ENCODE measurements at regions not wholly inside any gene's neighbourhood (a gene's known extent, or its start where the extent isn't known, plus 50 kb on each side); places are given as distances from the start of the nearest gene placed in this dataset.

- Mint-ChIP-seq H3K9me3 (no peaks in the 10 kb centered on the region), H3K27me3 (peaks cover 5 to 33% (median 15%) of the 10 kb centered on the region in 5 donors)
- POLR2A ChIA-PET: no interaction called here
Observed at GRCh38 chr11:71352748-71353147, 95.4 kb downstream of the DHCR7 start.

DNA sequence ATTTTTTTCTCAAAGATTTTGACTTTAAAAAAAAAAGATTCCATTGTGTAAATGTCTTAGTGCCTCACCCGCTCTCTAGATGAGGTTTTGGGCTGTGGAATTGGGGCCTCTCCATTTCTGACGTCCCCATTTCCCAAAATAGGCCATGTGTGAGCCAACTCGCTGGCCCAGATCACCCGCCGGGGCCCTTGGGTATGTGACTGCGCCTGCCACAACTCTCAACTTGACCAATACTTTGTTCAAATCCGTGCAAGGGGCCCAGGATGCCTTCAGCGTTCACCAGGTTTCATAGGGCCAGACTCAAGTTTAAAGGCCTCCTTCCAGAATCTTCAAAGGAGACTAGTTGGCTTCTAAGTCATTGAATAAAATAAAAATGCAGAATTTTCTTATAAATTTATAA lies 96.0 kb downstream of the DHCR7 start:
- Mint-ChIP-seq H3K27me3 (peaks cover 5 to 38% (median 15%) of the 10 kb centered on the region in 5 donors), H3K4me1 (no peaks in the 10 kb centered on the region), H3K36me3 (no peaks in the 10 kb centered on the region), H3K9me3 (no peaks in the 10 kb centered on the region), H3K27ac (no peak overlapping the region), H3K4me3 (no peak overlapping the region)
- no peak for DNase-seq
- no peak for ATAC-seq
- POLR2A ChIA-PET: no interaction called here

More at GRCh38 chr11:71352748-71353147, 95.4 kb downstream of the DHCR7 start:
- Mint-ChIP-seq H3K36me3 (no peaks in the 10 kb centered on the region), H3K4me3 (no peak overlapping the region), H3K27ac (no peak overlapping the region), H3K4me1 (no peaks in the 10 kb centered on the region)
- DNase-seq (no peak), ATAC-seq (no peak)

DNA sequence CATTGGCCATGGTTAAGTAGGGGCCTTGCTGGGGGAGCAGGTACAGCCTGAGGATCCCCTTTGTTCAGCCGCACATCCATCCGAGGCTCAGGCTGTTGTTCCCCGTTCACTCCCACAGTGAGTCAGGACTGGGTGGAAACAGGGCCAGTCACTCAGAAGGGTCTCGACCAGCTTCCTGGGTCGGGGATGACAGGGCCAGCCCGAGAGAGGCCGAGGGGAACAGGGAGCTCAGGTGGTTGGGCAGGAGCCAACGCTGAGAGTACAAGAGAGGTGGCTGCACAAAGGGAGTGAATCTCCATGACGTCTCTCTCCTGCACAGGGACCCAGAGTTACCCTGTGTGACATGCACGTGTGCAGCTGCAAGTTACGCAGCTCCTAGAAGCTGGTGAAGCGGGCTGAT lies 97.2 kb upstream of the SHANK2 start:
- no peaks in the 10 kb centered on the region for H3K36me3 Mint-ChIP-seq
- no peaks in the 10 kb centered on the region for H3K9me3 Mint-ChIP-seq
- POLR2A ChIA-PET: no interaction called here
- H3K4me1 Mint-ChIP-seq: no peaks in the 10 kb centered on the region
- no peak overlapping the region for H3K27ac Mint-ChIP-seq
- DNase-seq (peak in 1 of 10 donors; percentile 49), ATAC-seq (no peak)
- peaks cover 6 to 48% (median 19%) of the 10 kb centered on the region in 5 donors for H3K27me3 Mint-ChIP-seq
- H3K4me3 Mint-ChIP-seq: no peak overlapping the region

- no peak for DNase-seq
- no peaks in the 10 kb centered on the region for H3K9me3 Mint-ChIP-seq
- H3K36me3 Mint-ChIP-seq: no peaks in the 10 kb centered on the region
- peaks cover 8 to 65% (median 29%) of the 10 kb centered on the region in 5 donors for H3K27me3 Mint-ChIP-seq
- H3K27ac Mint-ChIP-seq: no peak overlapping the region
- H3K4me3 Mint-ChIP-seq: no peak overlapping the region
- H3K4me1 Mint-ChIP-seq: no peaks in the 10 kb centered on the region
- ATAC-seq: no peak
- POLR2A ChIA-PET: no interaction called here
Observed at GRCh38 chr11:71343828-71344400, 91.5 kb upstream of the SHANK2 start.

GRCh38 chr11:71342951-71343827 lies 90.8 kb upstream of the SHANK2 start:
- ATAC-seq (no peak), DNase-seq (no peak)
- Mint-ChIP-seq H3K4me3 (no peak overlapping the region), H3K4me1 (no peaks in the 10 kb centered on the region), H3K9me3 (no peaks in the 10 kb centered on the region), H3K36me3 (no peaks in the 10 kb centered on the region), H3K27me3 (peaks cover 7 to 61% (median 26%) of the 10 kb centered on the region in 5 donors), H3K27ac (no peak overlapping the region)
- POLR2A ChIA-PET: no interaction called here

DNA sequence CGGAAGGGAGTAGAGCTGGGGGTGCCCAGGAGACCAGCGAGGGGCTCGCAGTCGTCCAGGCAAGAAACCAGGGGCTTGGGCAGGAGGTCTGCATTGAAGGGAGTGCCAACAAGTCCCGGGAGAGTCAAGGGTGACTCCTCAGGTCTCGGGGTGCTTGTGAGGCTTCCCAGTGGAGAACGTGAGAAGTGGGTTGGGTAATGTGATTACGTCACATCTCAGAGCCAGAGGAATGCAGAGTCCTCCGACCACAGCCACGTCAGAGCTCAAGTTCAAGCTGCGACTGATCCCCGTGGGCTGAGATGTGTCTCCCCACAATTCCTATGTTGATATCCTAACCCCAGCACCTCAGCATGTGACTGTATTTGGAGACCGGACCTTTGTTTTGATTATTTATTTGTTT lies 89.7 kb upstream of the SHANK2 start:
- no peak overlapping the region for H3K4me3 Mint-ChIP-seq
- ATAC-seq: no peak
- peaks cover 5 to 50% (median 26%) of the 10 kb centered on the region in 5 donors for H3K27me3 Mint-ChIP-seq
- H3K36me3 Mint-ChIP-seq: no peaks in the 10 kb centered on the region
- no peaks in the 10 kb centered on the region for H3K4me1 Mint-ChIP-seq
- DNase-seq: no peak
- POLR2A ChIA-PET: no interaction called here
- H3K9me3 Mint-ChIP-seq: peaks cover 0 to under 1% (median 0%) of the 10 kb centered on the region in 9 donors
- H3K27ac Mint-ChIP-seq: no peak overlapping the region

DNA sequence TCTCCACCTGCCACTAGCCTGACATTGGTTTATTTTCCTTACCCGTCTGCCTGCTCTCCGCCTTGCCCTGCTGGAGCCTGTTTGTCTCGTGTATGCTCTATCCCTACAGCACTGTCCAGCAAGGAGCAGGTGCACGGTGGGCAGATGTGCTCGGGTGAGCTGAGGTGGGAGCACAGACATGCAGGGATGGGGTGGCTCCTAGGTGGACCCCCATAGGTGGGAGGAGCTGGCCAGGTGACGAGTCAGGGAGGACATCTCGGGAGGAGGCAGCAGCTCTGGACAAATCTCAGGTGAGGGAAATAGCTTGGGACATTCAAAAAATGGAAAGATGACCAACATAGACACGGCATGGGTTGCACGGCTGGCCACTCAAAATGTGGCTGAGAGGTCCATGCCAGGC lies 89.2 kb upstream of the SHANK2 start:
- ATAC-seq (no peak), DNase-seq (no peak)
- Mint-ChIP-seq H3K4me3 (no peak overlapping the region), H3K36me3 (no peaks in the 10 kb centered on the region), H3K27me3 (peaks cover 2 to 49% (median 26%) of the 10 kb centered on the region in 5 donors), H3K9me3 (peaks cover 0 to 3% (median 0%) of the 10 kb centered on the region in 9 donors), H3K27ac (no peak overlapping the region), H3K4me1 (no peaks in the 10 kb centered on the region)
- POLR2A ChIA-PET: no interaction called here

DNA sequence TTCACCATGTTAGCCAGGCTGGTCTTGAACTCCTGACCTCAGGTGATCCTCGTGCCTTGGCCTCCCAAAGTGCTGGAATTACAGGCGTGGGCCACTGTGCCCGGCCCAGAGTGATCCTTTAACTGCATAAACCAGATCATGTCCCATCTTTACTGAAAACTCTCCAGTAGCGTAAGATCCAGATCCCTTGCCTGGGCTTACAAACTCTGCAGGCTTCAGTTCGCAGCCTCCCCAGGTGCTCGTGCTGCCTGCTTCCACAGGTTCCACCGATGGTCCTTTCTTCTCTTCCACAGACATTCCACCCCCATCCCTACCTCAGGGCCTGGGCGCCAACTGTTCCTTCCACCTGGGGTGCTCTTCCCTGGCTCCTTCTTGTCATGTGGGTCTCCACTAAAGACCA lies 88.8 kb upstream of the SHANK2 start:
- no peak for ATAC-seq
- H3K4me1 Mint-ChIP-seq: no peaks in the 10 kb centered on the region
- peaks cover 2 to 44% (median 26%) of the 10 kb centered on the region in 5 donors for H3K27me3 Mint-ChIP-seq
- peaks cover 0 to 3% (median 0%) of the 10 kb centered on the region in 9 donors for H3K9me3 Mint-ChIP-seq
- H3K27ac Mint-ChIP-seq: no peak overlapping the region
- POLR2A ChIA-PET: no interaction called here
- no peak overlapping the region for H3K4me3 Mint-ChIP-seq
- DNase-seq: no peak
- H3K36me3 Mint-ChIP-seq: no peaks in the 10 kb centered on the region

- H3K4me1 Mint-ChIP-seq: no peaks in the 10 kb centered on the region
- POLR2A ChIA-PET: interaction anchor here (0.5 kb wide), 1 partner anchor 106 kb away, joined by 8 read pairs; no protein-coding TSS in a partner anchor
Observed at GRCh38 chr11:71340086-71340606, 87.8 kb upstream of the SHANK2 start.

DNA sequence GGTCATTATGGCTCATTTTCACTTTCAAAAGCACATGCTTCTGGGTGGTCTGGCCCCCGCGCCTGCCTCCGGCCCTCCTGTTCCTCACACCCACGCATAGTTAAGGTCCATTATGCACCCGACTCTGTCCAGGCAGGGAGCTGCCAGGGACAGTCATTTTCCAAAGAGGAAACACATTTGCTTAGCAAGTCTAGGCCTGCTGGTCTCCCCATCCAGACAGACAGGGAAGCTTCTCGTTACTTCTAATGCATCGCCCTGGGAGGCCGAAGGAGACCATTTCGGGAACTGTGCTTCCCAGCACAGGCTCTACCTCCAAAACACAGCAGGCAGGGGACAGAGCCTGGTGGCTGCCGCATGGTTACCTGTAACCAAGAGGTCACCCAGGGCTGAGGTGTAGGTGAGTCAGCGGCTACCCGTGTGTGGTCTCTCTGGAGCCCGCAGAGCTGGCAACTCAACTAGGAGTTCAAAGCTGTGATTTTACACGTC lies 87.1 kb upstream of the SHANK2 start:
- Mint-ChIP-seq H3K27me3 (peaks cover 2 to 41% (median 20%) of the 10 kb centered on the region in 5 donors), H3K27ac (no peak overlapping the region), H3K9me3 (peaks cover 0 to 12% (median 3%) of the 10 kb centered on the region in 9 donors), H3K36me3 (no peaks in the 10 kb centered on the region), H3K4me3 (no peak overlapping the region), H3K4me1 (no peaks in the 10 kb centered on the region)
- POLR2A ChIA-PET: no interaction called here
- DNase-seq (no peak), ATAC-seq (no peak)

More at GRCh38 chr11:71340086-71340606, 87.8 kb upstream of the SHANK2 start:
- ATAC-seq (no peak), DNase-seq (no peak)
- Mint-ChIP-seq H3K27me3 (peaks cover 2 to 41% (median 24%) of the 10 kb centered on the region in 5 donors), H3K36me3 (no peaks in the 10 kb centered on the region), H3K9me3 (peaks cover 0 to 6% (median 0%) of the 10 kb centered on the region in 9 donors), H3K4me3 (no peak overlapping the region), H3K27ac (no peak overlapping the region)

- H3K4me1 Mint-ChIP-seq: no peaks in the 10 kb centered on the region
- H3K27ac Mint-ChIP-seq: no peak overlapping the region
- ATAC-seq (no peak), DNase-seq (no peak)
- H3K36me3 Mint-ChIP-seq: peaks cover 0 to 1% (median 0%) of the 10 kb centered on the region in 3 donors
- H3K4me3 Mint-ChIP-seq: no peak overlapping the region
- POLR2A ChIA-PET: no interaction called here
- peaks cover 0 to 18% (median 5%) of the 10 kb centered on the region in 9 donors for H3K9me3 Mint-ChIP-seq
- peaks cover 2 to 35% (median 15%) of the 10 kb centered on the region in 5 donors for H3K27me3 Mint-ChIP-seq
Observed at GRCh38 chr11:71338801-71339395, 86.5 kb upstream of the SHANK2 start.

DNA sequence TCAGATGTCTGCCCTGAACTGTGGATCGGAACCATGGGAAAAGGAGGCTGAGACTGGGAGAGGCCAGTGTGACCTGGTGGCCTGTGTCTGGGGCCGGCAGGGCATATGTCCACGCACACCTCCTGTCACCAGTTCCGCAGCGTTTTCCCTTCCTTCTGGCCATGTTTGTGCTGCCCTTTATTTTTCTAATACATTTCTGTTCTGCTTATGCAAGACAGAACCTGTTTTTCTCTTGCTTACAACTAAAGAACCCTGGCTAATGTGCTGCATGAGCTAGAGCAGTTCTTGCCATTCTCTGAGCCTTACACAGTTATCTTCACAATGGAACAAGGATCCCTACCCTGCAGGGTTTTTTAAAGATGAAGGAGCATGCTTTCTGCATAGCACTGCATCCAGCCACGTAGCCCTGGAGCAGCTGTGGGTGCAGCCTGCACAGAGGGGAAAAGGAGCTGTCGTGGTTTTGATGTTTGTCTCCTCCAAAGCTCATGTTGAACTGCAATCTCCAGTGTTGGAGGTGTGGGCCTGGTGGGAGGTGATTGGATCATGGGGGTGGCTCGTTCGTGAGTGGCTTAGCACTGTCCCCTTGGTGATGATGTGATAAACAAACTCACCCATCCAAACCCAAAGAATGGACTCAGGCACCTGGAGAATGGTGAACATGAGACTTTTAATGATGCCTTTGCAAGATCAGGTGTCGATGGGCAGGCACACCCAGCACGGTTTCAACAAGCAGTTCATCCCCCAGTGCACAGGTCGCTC lies 84.8 kb upstream of the SHANK2 start:
- H3K4me3 Mint-ChIP-seq: no peak overlapping the region
- H3K4me1 Mint-ChIP-seq: no peaks in the 10 kb centered on the region
- peaks cover 2 to 35% (median 13%) of the 10 kb centered on the region in 5 donors for H3K27me3 Mint-ChIP-seq
- ATAC-seq (no peak), DNase-seq (no peak)
- H3K36me3 Mint-ChIP-seq: peaks cover 0 to 6% (median 6%) of the 10 kb centered on the region in 3 donors
- POLR2A ChIA-PET: no interaction called here
- H3K9me3 Mint-ChIP-seq: peaks cover 0 to 34% (median 12%) of the 10 kb centered on the region in 9 donors
- H3K27ac Mint-ChIP-seq: no peak overlapping the region

All from naive thymus-derived CD8-positive, alpha-beta T cell (primary cell).